GM19467 (cell line): ENCODE measurements at regions not wholly inside any gene's neighbourhood (a gene's known extent, or its start where the extent isn't known, plus 50 kb on each side); places are given as distances from the start of the nearest gene placed in this dataset.

ENCODE experiments used
- ATAC-seq: cut with Tn5 transposase; IDR thresholded peaks from one replicate; pipeline ENCODE4 v1.9.1; 2021; ENCODE audit warnings: mild to moderate bottlenecking, moderate library complexity; ENCODE audit not compliant: unreplicated experiment

GRCh38 chr7:127447326-127447945 lies 54.9 kb upstream of the ZNF800 start:
- peak; percentile 100 for ATAC-seq

DNA sequence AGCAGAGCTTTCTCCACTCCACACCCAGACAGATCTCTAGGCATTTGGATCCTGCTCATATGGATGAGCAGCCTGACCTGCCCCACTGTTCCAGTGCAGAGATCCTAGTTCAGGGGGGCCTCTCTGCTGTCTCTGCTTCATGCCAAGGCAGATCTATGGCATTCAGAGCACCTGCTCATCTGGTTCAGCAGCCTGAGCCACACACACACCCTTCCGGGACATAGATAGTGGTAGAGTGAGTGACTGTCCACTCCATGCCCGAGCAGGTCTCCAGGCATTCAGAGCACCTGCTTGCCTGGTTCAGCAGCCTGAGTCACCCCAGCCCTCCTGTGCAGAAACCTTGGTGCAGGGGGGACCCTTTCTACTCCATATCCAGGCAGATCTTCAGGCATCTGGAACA lies 54.3 kb upstream of the ZNF800 start:
- ATAC-seq = no peak
